HG02642 (cell line): ENCODE measurements at regions not wholly inside any gene's neighbourhood (a gene's known extent, or its start where the extent isn't known, plus 50 kb on each side); places are given as distances from the start of the nearest gene placed in this dataset.

Experiments
- ATAC-seq: cut with Tn5 transposase; IDR thresholded peaks from one replicate; pipeline ENCODE4 v1.9.1; 2021; ENCODE audit warnings: mild to moderate bottlenecking; ENCODE audit not compliant: unreplicated experiment, poor library complexity

- ATAC-seq: no peak
Observed at GRCh38 chr9:21657966-21658667, 144.3 kb upstream of the MTAP start.

GRCh38 chr9:21660976-21661375, 141.5 kb upstream of the MTAP start:
- ATAC-seq: no peak

DNA sequence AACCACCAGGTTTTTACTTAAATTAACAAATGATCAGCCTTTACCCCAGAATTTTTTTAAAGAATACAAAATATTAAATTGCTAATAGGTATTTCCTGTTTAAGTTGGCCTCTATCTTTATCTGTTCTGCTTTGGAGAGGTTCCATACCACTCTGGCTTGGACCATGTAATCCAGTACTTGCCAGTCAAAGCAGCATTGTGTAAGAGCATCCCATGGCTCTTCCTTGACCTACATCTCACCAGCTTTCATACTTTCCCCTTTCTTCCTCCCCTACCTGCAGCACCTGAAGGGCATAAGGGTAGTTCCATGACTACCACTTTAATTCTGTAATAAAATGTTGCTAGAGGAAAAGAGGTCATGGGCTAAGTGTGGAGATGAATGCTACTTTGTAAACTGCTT, 140.8 kb upstream of the MTAP start:
- no peak for ATAC-seq

- ATAC-seq: no peak
Observed at GRCh38 chr9:21668516-21668915, 133.9 kb upstream of the MTAP start.

- no peak for ATAC-seq
Observed at GRCh38 chr9:21669701-21670100, 132.7 kb upstream of the MTAP start.

- no peak for ATAC-seq
Observed at GRCh38 chr9:21670374-21670773, 132.1 kb upstream of the MTAP start.

DNA sequence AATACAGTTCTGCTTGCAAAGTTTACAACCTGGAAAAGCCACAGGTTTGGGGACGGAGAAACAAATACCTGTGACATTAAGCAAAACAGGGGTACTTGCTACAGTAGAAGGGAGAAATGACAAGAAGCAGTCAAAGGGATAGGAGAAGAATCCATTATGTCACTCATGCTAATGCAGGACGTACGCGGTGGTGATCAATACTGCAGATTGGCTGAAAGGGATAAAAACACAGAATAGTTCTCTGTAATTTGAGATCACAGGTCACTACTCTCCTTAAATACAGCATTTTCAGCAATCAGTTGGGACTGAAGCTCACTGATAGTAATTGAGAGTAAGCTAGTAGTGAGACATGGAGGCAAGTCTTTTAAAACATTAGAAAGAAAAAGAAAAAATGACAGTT, 130.3 kb upstream of the MTAP start:
- ATAC-seq: no peak

- ATAC-seq: no peak
Observed at GRCh38 chr9:21672761-21673160, 129.7 kb upstream of the MTAP start.

- ATAC-seq: no peak
Observed at GRCh38 chr9:21674894-21675293, 127.5 kb upstream of the MTAP start.

DNA sequence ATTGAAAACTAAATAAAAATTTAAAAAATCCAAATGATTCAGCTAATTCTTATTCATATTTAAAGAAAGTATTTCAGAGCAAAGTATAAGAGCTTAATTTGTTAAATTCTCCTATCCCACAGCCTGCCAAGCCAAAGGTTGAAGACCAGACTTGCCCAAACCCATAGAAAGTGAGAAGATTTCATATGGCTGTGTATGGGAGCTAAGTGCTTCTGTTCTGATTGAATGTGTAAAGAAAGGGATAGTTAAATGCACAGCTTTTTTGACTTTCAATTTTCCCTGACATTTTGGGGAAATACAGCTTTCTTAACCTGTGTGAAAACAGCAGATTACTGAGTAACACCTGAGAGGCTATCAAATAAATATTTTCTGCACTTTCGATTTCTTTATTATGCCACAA, 125.0 kb upstream of the MTAP start:
- ATAC-seq: no peak

GRCh38 chr9:21677834-21678233, 124.6 kb upstream of the MTAP start:
- ATAC-seq: no peak

DNA sequence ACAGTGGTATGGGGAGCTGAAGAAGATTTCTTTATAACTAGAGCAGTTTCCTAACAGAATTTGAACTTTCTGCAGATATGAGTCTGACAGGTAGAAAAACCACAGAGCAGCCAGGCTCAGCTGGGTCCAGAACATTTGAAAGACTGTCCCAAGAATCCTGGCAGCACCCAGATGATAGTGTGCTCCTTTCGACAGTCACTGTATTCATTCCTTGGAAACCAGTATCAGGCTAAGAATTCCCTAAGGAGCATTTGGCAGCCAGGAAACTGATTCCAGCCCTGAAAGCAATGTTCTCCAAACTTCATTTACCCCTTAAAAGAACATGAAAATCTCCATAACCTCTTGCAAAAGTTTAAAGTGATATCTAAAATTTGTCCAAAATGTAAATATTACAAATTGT, 123.0 kb upstream of the MTAP start:
- no peak for ATAC-seq

DNA sequence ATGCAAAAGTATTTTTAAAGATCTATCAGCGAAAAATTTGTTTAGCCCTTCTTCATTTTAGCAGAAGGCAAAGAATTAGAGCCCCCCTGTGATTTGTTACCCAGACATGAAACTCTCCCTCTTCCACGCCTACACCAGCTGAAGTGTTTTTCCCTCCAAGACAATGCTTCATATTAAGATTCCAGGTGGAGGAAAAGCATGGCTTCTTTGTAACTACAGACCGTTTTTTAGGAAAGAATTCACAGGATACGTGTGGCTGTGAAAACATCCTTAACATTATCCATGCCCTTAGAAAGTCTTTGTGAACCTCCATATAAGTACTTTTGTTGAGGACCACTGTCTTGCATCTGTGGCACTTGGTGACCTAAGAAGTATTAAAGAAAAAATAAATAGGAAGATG, 121.8 kb upstream of the MTAP start:
- ATAC-seq: no peak

DNA sequence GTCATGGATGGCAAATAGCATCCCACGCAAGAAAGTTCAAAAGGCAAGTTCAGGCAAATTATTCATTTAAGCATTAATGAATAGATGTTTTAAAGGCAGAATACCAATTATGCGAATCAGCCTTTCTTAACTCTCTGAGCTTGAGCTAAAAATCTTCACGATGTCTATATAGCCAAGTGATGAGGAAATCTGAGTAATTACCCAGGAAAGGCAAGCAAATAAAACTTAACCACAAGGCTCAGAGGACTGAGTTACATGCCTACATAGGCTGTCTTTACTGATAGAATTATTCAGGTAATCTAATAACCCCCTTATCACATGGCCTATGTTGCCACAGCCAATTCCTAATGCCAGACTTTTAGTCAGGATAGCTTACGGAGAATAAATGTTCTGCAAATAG, 120.8 kb upstream of the MTAP start:
- ATAC-seq: no peak

GRCh38 chr9:21682381-21682780, 120.1 kb upstream of the MTAP start:
- no peak for ATAC-seq

GRCh38 chr9:21682981-21683380, 119.5 kb upstream of the MTAP start:
- no peak for ATAC-seq

- no peak for ATAC-seq
Observed at GRCh38 chr9:21683484-21684175, 118.8 kb upstream of the MTAP start.

- ATAC-seq: no peak
Observed at GRCh38 chr9:21684231-21684630, 118.2 kb upstream of the MTAP start.

GRCh38 chr9:21684831-21685362, 117.5 kb upstream of the MTAP start:
- no peak for ATAC-seq

DNA sequence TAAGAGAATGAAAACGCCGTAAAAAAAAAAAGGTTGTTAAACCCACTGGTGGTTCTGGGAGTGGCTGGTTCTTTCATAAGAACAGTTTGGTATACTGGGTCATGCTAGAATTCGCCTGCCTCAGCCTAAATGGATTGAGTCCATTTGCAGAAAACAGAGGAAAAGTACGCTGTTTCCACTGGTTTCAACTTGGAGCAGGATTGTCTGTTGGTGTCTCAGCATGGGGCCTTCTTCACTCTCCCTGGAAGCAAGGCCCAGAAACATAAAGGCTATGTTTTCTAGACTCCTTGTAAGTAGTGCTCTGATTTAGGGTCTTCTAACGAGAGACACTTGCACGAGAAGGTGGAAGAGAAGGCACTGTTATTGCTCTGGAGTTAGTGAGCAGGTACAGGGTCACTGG, 116.9 kb upstream of the MTAP start:
- no peak for ATAC-seq

DNA sequence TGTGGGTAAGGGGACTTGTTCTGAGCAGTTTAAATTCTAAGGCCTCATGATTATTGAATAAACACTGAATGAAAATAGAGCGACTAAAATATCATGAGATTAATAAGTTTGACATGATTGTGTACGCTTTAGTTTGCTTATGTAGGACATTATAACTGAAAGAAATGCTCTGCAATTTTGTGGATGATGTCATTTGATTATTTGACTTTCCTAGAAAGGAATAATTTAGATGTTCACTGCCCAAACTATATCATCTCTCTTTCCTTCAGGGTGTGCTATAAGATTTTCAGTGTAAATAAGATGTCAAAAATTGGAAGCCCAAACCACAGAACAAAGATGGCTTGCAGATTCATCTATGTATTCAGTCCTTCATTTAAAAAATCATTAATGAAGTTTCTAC, 115.7 kb upstream of the MTAP start:
- ATAC-seq: no peak

DNA sequence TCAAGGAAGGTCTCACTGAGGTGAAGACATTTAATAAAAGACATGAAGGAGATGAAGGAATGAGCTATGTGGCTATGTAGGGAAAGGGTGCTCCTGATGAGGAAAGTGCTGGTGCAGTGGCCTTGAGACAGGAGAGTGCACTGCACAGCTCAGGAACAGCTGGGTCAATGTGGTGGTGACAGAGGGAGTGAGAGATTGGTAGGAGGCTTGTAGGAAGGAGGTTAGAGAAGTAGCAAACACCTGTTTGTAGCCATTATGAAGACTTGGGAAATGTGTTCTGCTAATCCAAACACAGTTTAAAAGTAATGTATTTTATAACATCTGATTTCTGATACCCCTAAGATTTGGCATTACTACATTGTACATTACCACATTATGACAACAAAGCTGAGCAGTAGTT, 115.1 kb upstream of the MTAP start:
- no peak for ATAC-seq
